Ishikawa (cell line): ENCODE measurements at regions not wholly inside any gene's neighbourhood (a gene's known extent, or its start where the extent isn't known, plus 50 kb on each side); places are given as distances from the start of the nearest gene placed in this dataset.

ENCODE experiments used
- CEBPB ChIP-seq: IDR thresholded peaks from 2 replicates; pipeline ENCODE4 v1.6.1; 2012
- CREB1 ChIP-seq: IDR thresholded peaks from 2 replicates; pipeline ENCODE4 v1.6.1; 2012; ENCODE audit warnings: low read depth
- EGR1 ChIP-seq: IDR thresholded peaks from 2 replicates; pipeline ENCODE4 v1.6.1; 2012
- EP300 ChIP-seq: IDR thresholded peaks from 2 replicates; pipeline ENCODE4 v1.6.1; 2012; ENCODE audit warnings: borderline replicate concordance
- FOXM1 ChIP-seq: IDR thresholded peaks from 2 replicates; pipeline ENCODE4 v1.6.1; 2012; ENCODE audit warnings: low read depth, borderline replicate concordance
- NFIC ChIP-seq: IDR thresholded peaks from 2 replicates; pipeline ENCODE4 v1.6.1; 2012
- RAD21 ChIP-seq: IDR thresholded peaks from 2 replicates; pipeline ENCODE4 v1.6.1; 2012; ENCODE audit warnings: low read depth
- TAF1 ChIP-seq: IDR thresholded peaks from 2 replicates; pipeline ENCODE4 v1.6.1; 2012; ENCODE audit warnings: low read depth, mild to moderate bottlenecking
- TCF12 ChIP-seq: IDR thresholded peaks from 2 replicates; pipeline ENCODE4 v1.6.1; 2012; ENCODE audit warnings: low read depth
- TEAD4 ChIP-seq: IDR thresholded peaks from 2 replicates; pipeline ENCODE4 v1.6.1; 2012
- USF1 ChIP-seq: IDR thresholded peaks from 2 replicates; pipeline ENCODE4 v1.6.1; 2012
- YY1 ChIP-seq: IDR thresholded peaks from 2 replicates; pipeline ENCODE4 v1.6.1; 2012; ENCODE audit warnings: low read depth
- ZBTB7A ChIP-seq: IDR thresholded peaks from 2 replicates; pipeline ENCODE4 v1.6.1; 2012; ENCODE audit warnings: low read depth
- TF ChIP-seq, protein P1 (sequence below): IDR thresholded peaks from 2 replicates; pipeline ENCODE4 v1.6.1; 2012
- TF ChIP-seq, protein P2 (sequence below): IDR thresholded peaks from 2 replicates; pipeline ENCODE4 v1.6.1; 2012; ENCODE audit warnings: low read depth, mild to moderate bottlenecking

DNA sequence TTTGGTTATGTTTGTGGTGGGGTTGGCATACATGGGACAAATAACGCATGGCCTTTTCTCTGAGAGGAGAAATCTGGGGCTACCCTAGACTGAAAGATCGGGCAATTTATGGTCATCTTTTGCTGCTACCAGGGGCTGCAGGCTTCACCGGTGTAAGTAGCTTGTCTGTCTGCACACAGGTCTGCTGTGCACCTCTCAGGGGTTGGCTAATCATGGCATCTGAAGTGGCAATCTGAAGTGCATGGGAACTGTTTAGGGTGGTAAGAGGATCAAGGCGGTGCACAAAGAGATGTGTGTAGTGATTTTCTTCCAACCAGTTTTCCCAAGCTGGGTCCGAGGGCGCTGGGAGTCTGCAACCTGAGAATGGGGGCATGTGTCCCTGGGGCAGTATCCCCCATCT is 141.3 kb downstream of the EMP1 start:
- TF ChIP-seq YY1 = no peak

DNA sequence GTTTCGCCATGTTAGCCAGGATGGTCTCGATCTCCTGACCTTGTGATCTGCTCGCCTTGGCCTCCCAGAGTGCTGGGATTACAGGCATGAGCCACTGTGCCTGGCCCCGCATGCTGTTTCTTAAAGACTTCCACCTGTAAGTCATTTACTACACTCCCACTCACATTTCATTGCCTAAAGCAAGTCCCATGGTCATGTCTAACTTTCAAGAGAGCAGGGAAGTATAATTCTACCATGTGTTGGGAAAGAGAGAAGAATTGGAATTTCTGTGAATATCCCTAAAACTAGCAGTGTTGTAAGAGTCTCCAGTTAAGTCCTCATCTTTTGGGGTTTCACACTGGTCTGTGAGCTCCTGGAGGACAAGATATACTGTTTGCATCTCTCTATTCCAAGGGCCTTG is 139.7 kb downstream of the EMP1 start:
- TF ChIP-seq TEAD4 = no peak
- TF ChIP-seq, protein P1, sequence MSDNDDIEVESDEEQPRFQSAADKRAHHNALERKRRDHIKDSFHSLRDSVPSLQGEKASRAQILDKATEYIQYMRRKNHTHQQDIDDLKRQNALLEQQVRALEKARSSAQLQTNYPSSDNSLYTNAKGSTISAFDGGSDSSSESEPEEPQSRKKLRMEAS = no peak
- TF ChIP-seq EGR1 = no peak
- no peak for TF ChIP-seq TAF1
- no peak for TF ChIP-seq FOXM1
- TF ChIP-seq EP300 = no peak
- TF ChIP-seq NFIC = no peak
- TF ChIP-seq YY1 = no peak
- no peak for TF ChIP-seq CREB1

DNA sequence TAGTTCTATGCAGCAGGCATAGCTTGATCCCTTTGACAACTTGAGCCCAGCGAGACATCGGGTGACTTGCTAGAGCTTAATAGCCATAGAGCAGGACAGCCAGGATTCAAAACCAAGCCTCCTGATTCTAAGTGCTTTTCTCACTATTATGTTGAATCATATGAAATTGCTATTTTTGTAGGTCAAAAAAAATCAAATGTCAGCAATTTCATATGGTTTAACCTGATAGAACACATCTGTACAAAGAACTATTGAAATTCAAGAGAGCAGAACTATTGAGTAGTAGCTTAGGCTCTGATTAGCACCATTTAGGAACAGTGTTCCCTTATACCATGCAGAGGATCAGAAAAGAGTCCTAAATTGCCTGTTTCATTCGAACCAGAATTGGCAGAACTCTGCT is 132.0 kb downstream of the EMP1 start:
- TF ChIP-seq ZBTB7A = no peak
- TF ChIP-seq, protein P1 = no peak

GRCh38 chr12:13326076-13326475 is 129.6 kb downstream of the EMP1 start:
- TF ChIP-seq TAF1 (no peak), TEAD4 (no peak), EGR1 (no peak)
- TF ChIP-seq, protein P1 = no peak

- no peak for TF ChIP-seq EGR1
- TF ChIP-seq ZBTB7A = no peak
- no peak for TF ChIP-seq FOXM1
- no peak for TF ChIP-seq TCF12
- TF ChIP-seq RAD21 = no peak
These were observed 121.9 kb downstream of the EMP1 start for GRCh38 chr12:13318231-13319015.

DNA sequence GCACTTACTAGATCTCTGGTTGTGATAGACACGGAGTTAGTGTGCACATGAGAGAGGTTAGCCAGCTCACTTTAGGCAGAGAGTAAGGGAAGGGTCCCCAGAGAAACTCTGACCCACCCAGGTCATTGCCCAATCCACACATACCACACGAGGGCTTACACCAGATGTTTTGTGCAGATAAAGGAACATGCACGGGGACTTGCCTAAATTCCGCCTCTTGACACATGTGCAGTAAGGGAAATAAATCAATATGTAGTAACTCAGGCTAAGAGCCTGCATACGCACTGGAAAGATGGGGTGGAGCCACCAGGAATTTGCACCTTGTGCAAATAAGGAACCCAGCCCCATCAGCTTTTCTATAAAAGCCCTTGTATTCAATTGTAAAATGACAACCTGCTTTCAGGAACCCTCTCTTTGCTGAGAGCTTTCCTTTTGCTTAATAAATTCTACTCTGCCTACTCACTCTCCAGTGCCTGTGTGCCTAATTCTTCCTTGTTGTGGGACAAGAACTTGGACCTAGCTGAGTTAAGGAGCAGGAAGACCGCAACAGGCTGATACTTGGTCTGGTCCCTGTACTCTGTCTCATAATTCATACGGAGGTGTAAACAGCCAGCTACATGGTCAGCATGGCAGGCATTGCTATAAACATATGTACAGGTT is 120.2 kb downstream of the EMP1 start:
- no peak for TF ChIP-seq CEBPB
- TF ChIP-seq TAF1 = no peak
- no peak for TF ChIP-seq CREB1

- TF ChIP-seq, protein P2, sequence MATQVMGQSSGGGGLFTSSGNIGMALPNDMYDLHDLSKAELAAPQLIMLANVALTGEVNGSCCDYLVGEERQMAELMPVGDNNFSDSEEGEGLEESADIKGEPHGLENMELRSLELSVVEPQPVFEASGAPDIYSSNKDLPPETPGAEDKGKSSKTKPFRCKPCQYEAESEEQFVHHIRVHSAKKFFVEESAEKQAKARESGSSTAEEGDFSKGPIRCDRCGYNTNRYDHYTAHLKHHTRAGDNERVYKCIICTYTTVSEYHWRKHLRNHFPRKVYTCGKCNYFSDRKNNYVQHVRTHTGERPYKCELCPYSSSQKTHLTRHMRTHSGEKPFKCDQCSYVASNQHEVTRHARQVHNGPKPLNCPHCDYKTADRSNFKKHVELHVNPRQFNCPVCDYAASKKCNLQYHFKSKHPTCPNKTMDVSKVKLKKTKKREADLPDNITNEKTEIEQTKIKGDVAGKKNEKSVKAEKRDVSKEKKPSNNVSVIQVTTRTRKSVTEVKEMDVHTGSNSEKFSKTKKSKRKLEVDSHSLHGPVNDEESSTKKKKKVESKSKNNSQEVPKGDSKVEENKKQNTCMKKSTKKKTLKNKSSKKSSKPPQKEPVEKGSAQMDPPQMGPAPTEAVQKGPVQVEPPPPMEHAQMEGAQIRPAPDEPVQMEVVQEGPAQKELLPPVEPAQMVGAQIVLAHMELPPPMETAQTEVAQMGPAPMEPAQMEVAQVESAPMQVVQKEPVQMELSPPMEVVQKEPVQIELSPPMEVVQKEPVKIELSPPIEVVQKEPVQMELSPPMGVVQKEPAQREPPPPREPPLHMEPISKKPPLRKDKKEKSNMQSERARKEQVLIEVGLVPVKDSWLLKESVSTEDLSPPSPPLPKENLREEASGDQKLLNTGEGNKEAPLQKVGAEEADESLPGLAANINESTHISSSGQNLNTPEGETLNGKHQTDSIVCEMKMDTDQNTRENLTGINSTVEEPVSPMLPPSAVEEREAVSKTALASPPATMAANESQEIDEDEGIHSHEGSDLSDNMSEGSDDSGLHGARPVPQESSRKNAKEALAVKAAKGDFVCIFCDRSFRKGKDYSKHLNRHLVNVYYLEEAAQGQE = no peak
- TF ChIP-seq USF1 (no peak), YY1 (no peak), EP300 (no peak), FOXM1 (no peak), EGR1 (no peak), TCF12 (no peak), RAD21 (no peak), ZBTB7A (no peak), TEAD4 (no peak), CREB1 (no peak), TAF1 (no peak)
- TF ChIP-seq, protein P1 = no peak
These were observed 117.4 kb downstream of the EMP1 start for GRCh38 chr12:13313886-13314285.

GRCh38 chr12:13311551-13311950 is 115.0 kb downstream of the EMP1 start:
- TF ChIP-seq TAF1 (no peak), YY1 (no peak), EGR1 (no peak), TEAD4 (no peak), ZBTB7A (no peak), CREB1 (no peak), CEBPB (no peak), FOXM1 (no peak), NFIC (no peak), EP300 (no peak), RAD21 (no peak), USF1 (no peak), TCF12 (no peak)
- TF ChIP-seq, protein P2 = no peak
- TF ChIP-seq, protein P1 = no peak
